Upper lobe of left lung (tissue), 6 donors: ENCODE measurements at regions not wholly inside any gene's neighbourhood (a gene's known extent, or its start where the extent isn't known, plus 50 kb on each side); places are given as distances from the start of the nearest gene placed in this dataset.

Experiments
- ATAC-seq, 2 donors: fragments of 200-7000 bp; cut with Tn5 transposase; one replicate each; pipeline ENCODE4 v1.9.1; 2022; ENCODE audit warnings: mild to moderate bottlenecking in 2 of 2, moderate library complexity in 2 of 2; ENCODE audit not compliant: low FRiP score in 2 of 2
- DNase-seq, 2 donors: peaks; one replicate each; pipeline ENCODE4 v3.0.0-alpha.2; 2019 to 2020
- H3K27ac ChIP-seq, 4 donors: fragments of 200-600 bp; sonication (generic); one replicate each; pipeline ENCODE4 v1.5.1; 2016 to 2019
- H3K27me3 ChIP-seq, 4 donors: fragments of 200-600 bp; sonication (generic); one replicate each; pipeline ENCODE4 v1.5.1; 2017 to 2019
- H3K36me3 ChIP-seq, 4 donors: fragments of 200-600 bp; sonication (generic); one replicate each; pipeline ENCODE4 v1.5.1; 2016 to 2019
- H3K4me1 ChIP-seq, 4 donors: fragments of 200-600 bp; sonication (generic); one replicate each; pipeline ENCODE4 v1.5.1; 2018 to 2019
- H3K4me3 ChIP-seq, 4 donors: fragments of 200-600 bp; sonication (generic); one replicate each; pipeline ENCODE4 v1.5.1; 2017 to 2019; ENCODE audit warnings: mild to moderate bottlenecking in 2 of 4, moderate library complexity in 1 of 4
- H3K9me3 ChIP-seq, 4 donors: fragments of 200-600 bp; sonication (generic); one replicate each; pipeline ENCODE4 v1.5.1; 2018 to 2019
- CTCF ChIP-seq, 6 experiments: fragments of 450-650 bp in 4 of 6; fragments of 200-600 bp in 2 of 6; sonication (generic) in 2 of 6; IDR thresholded peaks; one replicate each; pipeline ENCODE4 v1.5.1; 2016 to 2019; ENCODE audit warnings: antibody characterized with exemption in 6 of 6
- EP300 ChIP-seq, 4 donors: sonication (generic); formaldehyde crosslinking; IDR thresholded peaks; one replicate each; pipeline ENCODE4 v1.5.1; 2017; ENCODE audit warnings: antibody characterized with exemption in 4 of 4, control low read depth in 2 of 4
- POLR2A ChIP-seq, 4 donors: fragments of 450-650 bp; IDR thresholded peaks; one replicate each; pipeline ENCODE4 v1.5.1; 2016 to 2017; ENCODE audit warnings: antibody characterized with exemption in 4 of 4, mild to moderate bottlenecking in 2 of 4
- POLR2AphosphoS5 ChIP-seq, 2 donors: sonication (generic); formaldehyde crosslinking; IDR thresholded peaks; one replicate each; pipeline ENCODE4 v1.5.1; 2017; ENCODE audit warnings: antibody characterized with exemption in 2 of 2
- WGBS, 2 donors: methylation state at CpG; one replicate each; pipeline ENCODE4 v1.1.5; 2017 to 2018; 5-methylcytosine and 5-hydroxymethylcytosine counted together
- donor health status: DM: no; HTN: no; CAD: no; lungs with moderate emphysema.
- donor health status: DM: no; HTN: yes; CAD: no; lungs with severe emphysema.

GRCh38 chr1:79966438-79966837 lies 959.9 kb upstream of the ADGRL4 start:
- TF ChIP-seq POLR2A (IDR thresholded peaks at IDR 0.05) (no peak), CTCF (IDR thresholded peaks at IDR 0.05) (no peak), EP300 (IDR thresholded peaks at IDR 0.05) (no peak), POLR2AphosphoS5 (IDR thresholded peaks at IDR 0.05) (no peak)
- H3K4me3 ChIP-seq, result no peak overlapping the region
- peaks cover 0 to 8% (median 1%) of the 10 kb centered on the region in 4 donors for H3K9me3 ChIP-seq
- H3K4me1 ChIP-seq, result no peaks in the 10 kb centered on the region
- no peaks in the 10 kb centered on the region for H3K36me3 ChIP-seq
- ATAC-seq (no peak), DNase-seq (no peak)
- WGBS, 2 donors, result 70 to 73% methylated on average over 2 of the region's 2 CpGs
- H3K27me3 ChIP-seq, result no peaks in the 10 kb centered on the region
- no peak overlapping the region for H3K27ac ChIP-seq

GRCh38 chr1:79959635-79960034 lies 953.1 kb upstream of the ADGRL4 start:
- no peak for TF ChIP-seq CTCF (IDR thresholded peaks at IDR 0.05)
- TF ChIP-seq EP300 (IDR thresholded peaks at IDR 0.05), result no peak
- TF ChIP-seq POLR2AphosphoS5 (IDR thresholded peaks at IDR 0.05), result no peak
- no peak for TF ChIP-seq POLR2A (IDR thresholded peaks at IDR 0.05)
- H3K27ac ChIP-seq, result no peak overlapping the region
- H3K4me1 ChIP-seq, result no peaks in the 10 kb centered on the region
- peaks cover 0 to 9% (median 8%) of the 10 kb centered on the region in 4 donors for H3K9me3 ChIP-seq
- ATAC-seq (no peak), DNase-seq (no peak)
- H3K4me3 ChIP-seq, result no peak overlapping the region
- no peaks in the 10 kb centered on the region for H3K27me3 ChIP-seq
- 76 to 85% methylated on average over 1 of the region's 1 CpG for whole genome bisulfite sequencing, 2 donors
- no peaks in the 10 kb centered on the region for H3K36me3 ChIP-seq

- no peak overlapping the region for H3K27ac ChIP-seq
- H3K4me3 ChIP-seq, result no peak overlapping the region
- ATAC-seq, result no peak
- H3K4me1 ChIP-seq, result no peaks in the 10 kb centered on the region
- no peaks in the 10 kb centered on the region for H3K36me3 ChIP-seq
- no peak for DNase-seq
- H3K27me3 ChIP-seq, result no peaks in the 10 kb centered on the region
- WGBS, 2 donors, result 76 to 87% methylated on average over 1 of the region's 1 CpG
- peaks cover 0 to 9% (median 6%) of the 10 kb centered on the region in 4 donors for H3K9me3 ChIP-seq
- no peak for TF ChIP-seq CTCF (IDR thresholded peaks at IDR 0.05)
- no peak for TF ChIP-seq POLR2AphosphoS5 (IDR thresholded peaks at IDR 0.05)
- TF ChIP-seq POLR2A (IDR thresholded peaks at IDR 0.05), result no peak
- no peak for TF ChIP-seq EP300 (IDR thresholded peaks at IDR 0.05)
Measured at GRCh38 chr1:79955966-79956365, 949.4 kb upstream of the ADGRL4 start.

GRCh38 chr1:79950511-79950910 lies 944.0 kb upstream of the ADGRL4 start:
- DNase-seq, result no peak
- TF ChIP-seq EP300 (IDR thresholded peaks at IDR 0.05) (no peak), POLR2A (IDR thresholded peaks at IDR 0.05) (no peak)
- Histone ChIP-seq H3K36me3 (no peaks in the 10 kb centered on the region), H3K4me1 (no peaks in the 10 kb centered on the region), H3K4me3 (no peak overlapping the region), H3K27me3 (no peaks in the 10 kb centered on the region), H3K9me3 (no peaks in the 10 kb centered on the region), H3K27ac (no peak overlapping the region)
- ATAC-seq, result no peak
- WGBS, 2 donors, result 87 to 93% methylated on average over 3 of the region's 3 CpGs

- no peak for ATAC-seq
- Histone ChIP-seq H3K4me3 (no peak overlapping the region), H3K27ac (no peak overlapping the region), H3K36me3 (no peaks in the 10 kb centered on the region), H3K9me3 (no peaks in the 10 kb centered on the region), H3K4me1 (no peaks in the 10 kb centered on the region), H3K27me3 (no peaks in the 10 kb centered on the region)
- no peak for TF ChIP-seq POLR2A (IDR thresholded peaks at IDR 0.05)
- TF ChIP-seq CTCF (IDR thresholded peaks at IDR 0.05), result no peak
- no peak for TF ChIP-seq EP300 (IDR thresholded peaks at IDR 0.05)
- no peak for TF ChIP-seq POLR2AphosphoS5 (IDR thresholded peaks at IDR 0.05)
- DNase-seq, result no peak
Measured at GRCh38 chr1:79945391-79945790, 938.9 kb upstream of the ADGRL4 start.
